Testis (tissue), 2 donors: ENCODE measurements at regions not wholly inside any gene's neighbourhood (a gene's known extent, or its start where the extent isn't known, plus 50 kb on each side); places are given as distances from the start of the nearest gene placed in this dataset.

Experiments used
- CTCF ChIP-seq, 3 experiments: fragments of 450-650 bp in 2 of 3; fragments of 200-600 bp in 1 of 3; sonication (generic) in 1 of 3; IDR thresholded peaks; one replicate each; pipeline ENCODE4 v1.5.1; 2016 to 2019; ENCODE audit warnings: antibody characterized with exemption in 3 of 3, mild to moderate bottlenecking in 2 of 3, moderate library complexity in 1 of 3
- POLR2A ChIP-seq: fragments of 450-650 bp; IDR thresholded peaks from one replicate; pipeline ENCODE4 v1.6.1; 2017; ENCODE audit warnings: antibody characterized with exemption, mild to moderate bottlenecking, moderate library complexity

- TF ChIP-seq CTCF (IDR thresholded peaks at IDR 0.05) = no peak
- no peak for TF ChIP-seq POLR2A
Observed at GRCh38 chr2:215697496-215697895, 261.6 kb upstream of the FN1 start.
